Endodermal cell (in vitro differentiated cells): ENCODE measurements at regions not wholly inside any gene's neighbourhood (a gene's known extent, or its start where the extent isn't known, plus 50 kb on each side); places are given as distances from the start of the nearest gene placed in this dataset.

Experiments
- DNase-seq: peaks from one replicate; pipeline ENCODE4 v3.0.0-alpha.2; 2017
- H3K27ac ChIP-seq: 2 replicates; pipeline ENCODE4 v1.5.1; 2013; ENCODE audit warnings: mild to moderate bottlenecking, low read depth, low read length, moderate library complexity
- H3K27me3 ChIP-seq: 2 replicates; pipeline ENCODE4 v1.6.1; 2013; ENCODE audit warnings: mild to moderate bottlenecking, low read length, moderate library complexity; ENCODE audit not compliant: insufficient read depth, control insufficient read depth, poor library complexity, severe bottlenecking
- H3K36me3 ChIP-seq: 2 replicates; pipeline ENCODE4 v1.7.0; 2013; ENCODE audit warnings: mild to moderate bottlenecking, low read length, moderate library complexity; ENCODE audit not compliant: control insufficient read depth, insufficient read depth
- H3K4me1 ChIP-seq: one replicate; pipeline ENCODE4 v1.7.0; 2013; ENCODE audit warnings: low read length; ENCODE audit not compliant: control insufficient read depth, insufficient read depth
- H3K4me3 ChIP-seq: 2 replicates; pipeline ENCODE4 v1.5.1; 2013; ENCODE audit warnings: mild to moderate bottlenecking, low read length, moderate library complexity
- H3K9ac ChIP-seq: 2 replicates; pipeline ENCODE4 v1.6.1; 2013; ENCODE audit warnings: mild to moderate bottlenecking, low read length, moderate library complexity; ENCODE audit not compliant: poor library complexity, severe bottlenecking; ENCODE audit errors: extremely low read depth
- H3K9me3 ChIP-seq: 2 replicates; pipeline ENCODE4 v1.6.1; 2013; ENCODE audit warnings: mild to moderate bottlenecking, low read length, moderate library complexity; ENCODE audit not compliant: control insufficient read depth
- H3K27ac Mint-ChIP-seq: 2 replicates; pipeline ENCODE4 v1.8.0; 2020; ENCODE audit warnings: mixed read lengths
- H3K27me3 Mint-ChIP-seq: 2 replicates; pipeline ENCODE4 v1.8.0; 2021; ENCODE audit warnings: mild to moderate bottlenecking, mixed read lengths; ENCODE audit not compliant: insufficient read depth
- H3K36me3 Mint-ChIP-seq: 2 replicates; pipeline ENCODE4 v1.8.0; 2020; ENCODE audit warnings: low read depth, mixed read lengths
- H3K4me1 Mint-ChIP-seq: 2 replicates; pipeline ENCODE4 v1.8.0; 2020; ENCODE audit warnings: mixed read lengths
- H3K4me3 Mint-ChIP-seq: 2 replicates; pipeline ENCODE4 v1.8.0; 2020; ENCODE audit warnings: mild to moderate bottlenecking, moderate library complexity, mixed read lengths
- H3K9me3 Mint-ChIP-seq: 2 replicates; pipeline ENCODE4 v1.8.0; 2020; ENCODE audit warnings: mild to moderate bottlenecking, mixed read lengths
- WGBS, 2 experiments: methylation state at CpG; one replicate each; pipeline versions ENCODE4 v1.1.5 to v1.1.7; 2013; ENCODE audit warnings: missing lambda C conversion rate in 2 of 2, mixed read lengths in 1 of 2; ENCODE audit not compliant: insufficient coverage in 1 of 2, insufficient read length in 1 of 2; 5-methylcytosine and 5-hydroxymethylcytosine counted together
- TF ChIP-seq, protein P1 (sequence below): fragments of 200-600 bp; sonication (generic); conservative IDR thresholded peaks from 2 replicates; pipeline ENCODE4 v1.5.0; 2021; ENCODE audit warnings: antibody characterized with exemption, mild to moderate bottlenecking

DNA sequence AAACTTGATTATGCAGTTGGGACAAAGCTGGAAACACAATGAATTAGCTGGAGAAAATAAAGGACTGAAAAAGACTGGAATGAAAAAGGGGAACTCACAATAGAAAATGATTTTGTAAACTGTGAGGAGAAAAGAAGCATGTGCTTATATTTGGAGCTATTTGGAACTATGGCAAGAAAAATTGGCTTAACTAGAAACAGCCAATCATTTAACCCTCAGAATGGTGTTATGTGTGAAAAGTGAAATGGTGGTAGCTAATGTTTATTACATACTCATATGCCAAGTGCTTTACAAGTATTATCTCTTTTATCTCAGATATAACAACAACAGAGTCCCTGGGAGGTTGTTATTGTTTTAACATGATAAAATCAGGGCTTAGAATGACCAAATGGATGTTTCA, 583.1 kb upstream of the SEL1L start:
- H3K4me1 ChIP-seq, result no peaks in the 10 kb centered on the region
- peaks cover 2% of the 10 kb centered on the region for H3K36me3 Mint-ChIP-seq
- TF ChIP-seq, protein P1, sequence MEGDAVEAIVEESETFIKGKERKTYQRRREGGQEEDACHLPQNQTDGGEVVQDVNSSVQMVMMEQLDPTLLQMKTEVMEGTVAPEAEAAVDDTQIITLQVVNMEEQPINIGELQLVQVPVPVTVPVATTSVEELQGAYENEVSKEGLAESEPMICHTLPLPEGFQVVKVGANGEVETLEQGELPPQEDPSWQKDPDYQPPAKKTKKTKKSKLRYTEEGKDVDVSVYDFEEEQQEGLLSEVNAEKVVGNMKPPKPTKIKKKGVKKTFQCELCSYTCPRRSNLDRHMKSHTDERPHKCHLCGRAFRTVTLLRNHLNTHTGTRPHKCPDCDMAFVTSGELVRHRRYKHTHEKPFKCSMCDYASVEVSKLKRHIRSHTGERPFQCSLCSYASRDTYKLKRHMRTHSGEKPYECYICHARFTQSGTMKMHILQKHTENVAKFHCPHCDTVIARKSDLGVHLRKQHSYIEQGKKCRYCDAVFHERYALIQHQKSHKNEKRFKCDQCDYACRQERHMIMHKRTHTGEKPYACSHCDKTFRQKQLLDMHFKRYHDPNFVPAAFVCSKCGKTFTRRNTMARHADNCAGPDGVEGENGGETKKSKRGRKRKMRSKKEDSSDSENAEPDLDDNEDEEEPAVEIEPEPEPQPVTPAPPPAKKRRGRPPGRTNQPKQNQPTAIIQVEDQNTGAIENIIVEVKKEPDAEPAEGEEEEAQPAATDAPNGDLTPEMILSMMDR, result no peak
- DNase-seq, result no peak
- H3K4me1 Mint-ChIP-seq, result peaks cover 1% of the 10 kb centered on the region
- H3K9me3 ChIP-seq, result peaks cover 22% of the 10 kb centered on the region
- peaks cover 11% of the 10 kb centered on the region for H3K9me3 Mint-ChIP-seq
- H3K9ac ChIP-seq, result no peak overlapping the region
- H3K27ac ChIP-seq, result no peak overlapping the region
- no peak overlapping the region for H3K4me3 ChIP-seq
- H3K27ac Mint-ChIP-seq, result no peak overlapping the region
- no peaks in the 10 kb centered on the region for H3K27me3 ChIP-seq
- H3K27me3 Mint-ChIP-seq, result no peaks in the 10 kb centered on the region
- H3K4me3 Mint-ChIP-seq, result no peak overlapping the region
- H3K36me3 ChIP-seq, result no peaks in the 10 kb centered on the region

DNA sequence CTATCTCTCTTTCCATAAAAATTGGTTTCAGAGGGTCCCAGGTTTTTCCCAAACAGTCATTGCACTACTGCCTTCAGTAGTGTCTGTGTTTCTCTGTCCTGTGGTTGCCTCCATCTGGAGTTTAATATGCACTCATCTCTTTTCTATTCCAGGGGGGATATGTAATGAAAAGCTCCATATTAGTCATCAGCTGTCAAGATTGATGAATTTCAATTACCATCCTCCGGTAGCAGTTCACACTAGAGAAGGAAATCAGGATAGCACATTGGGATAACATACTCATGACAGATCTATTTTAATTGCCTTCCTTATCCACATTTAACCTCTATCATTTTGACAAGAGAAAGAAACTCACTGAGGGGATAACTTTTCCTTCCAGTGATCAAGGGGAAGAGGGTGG, 589.0 kb upstream of the SEL1L start:
- Mint-ChIP-seq H3K4me3 (no peak overlapping the region), H3K27ac (no peak overlapping the region), H3K4me1 (peaks cover 1% of the 10 kb centered on the region), H3K9me3 (peaks cover 4% of the 10 kb centered on the region), H3K36me3 (no peaks in the 10 kb centered on the region), H3K27me3 (no peaks in the 10 kb centered on the region)
- WGBS, 2 experiments, result 40% methylated on average over 1 of the region's 1 CpG
- peaks cover 7% of the 10 kb centered on the region for H3K9me3 ChIP-seq
- no peaks in the 10 kb centered on the region for H3K4me1 ChIP-seq
- TF ChIP-seq, protein P1, result no peak
- H3K9ac ChIP-seq, result no peak overlapping the region
- no peak for DNase-seq
- H3K36me3 ChIP-seq, result no peaks in the 10 kb centered on the region
- no peaks in the 10 kb centered on the region for H3K27me3 ChIP-seq
- H3K27ac ChIP-seq, result no peak overlapping the region
- no peak overlapping the region for H3K4me3 ChIP-seq

DNA sequence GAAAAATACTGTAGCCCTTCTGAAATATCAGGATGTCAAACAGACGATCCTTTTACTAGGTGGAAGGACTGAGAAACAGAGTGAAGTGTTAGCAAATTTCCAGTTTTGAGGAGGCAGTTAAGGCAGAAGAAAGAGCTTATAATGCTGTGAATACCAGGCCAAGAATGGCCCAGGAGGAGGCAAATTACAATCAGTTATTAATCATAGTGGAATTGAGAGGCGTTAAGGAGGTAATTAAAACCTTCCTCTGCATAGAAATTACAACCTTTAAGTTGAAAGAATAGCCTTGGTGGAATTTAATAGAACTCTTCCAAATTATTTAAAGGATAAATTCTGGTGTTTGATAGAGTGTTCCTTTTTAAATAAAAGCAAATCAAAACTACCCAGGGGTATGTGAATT, 590.9 kb upstream of the SEL1L start:
- H3K36me3 Mint-ChIP-seq, result no peaks in the 10 kb centered on the region
- Histone ChIP-seq H3K9me3 (no peaks in the 10 kb centered on the region), H3K4me1 (no peaks in the 10 kb centered on the region), H3K36me3 (no peaks in the 10 kb centered on the region), H3K27ac (no peak overlapping the region), H3K4me3 (no peak overlapping the region), H3K27me3 (no peaks in the 10 kb centered on the region), H3K9ac (no peak overlapping the region)
- peaks cover 1% of the 10 kb centered on the region for H3K4me1 Mint-ChIP-seq
- no peak overlapping the region for H3K4me3 Mint-ChIP-seq
- TF ChIP-seq, protein P1, result no peak
- 50 to 76% methylated on average over 1 to 2 of the region's 2 CpGs for WGBS, 2 experiments
- H3K9me3 Mint-ChIP-seq, result no peaks in the 10 kb centered on the region
- H3K27me3 Mint-ChIP-seq, result no peaks in the 10 kb centered on the region
- no peak for DNase-seq
- H3K27ac Mint-ChIP-seq, result no peak overlapping the region
